IMR-90 (cell line): ENCODE measurements at regions not wholly inside any gene's neighbourhood (a gene's known extent, or its start where the extent isn't known, plus 50 kb on each side); places are given as distances from the start of the nearest gene placed in this dataset.

Source experiments
- CEBPB ChIP-seq: IDR thresholded peaks from 2 replicates; pipeline ENCODE4 v1.6.1; 2012; ENCODE audit warnings: low read depth, low read length, improper control_type of control experiment
- FOS ChIP-seq: fragments of 150-350 bp; IDR thresholded peaks from 2 replicates; pipeline ENCODE4 v1.6.1; 2016; ENCODE audit warnings: low read depth, low read length
- MAFK ChIP-seq: IDR thresholded peaks from 2 replicates; pipeline ENCODE4 v1.6.1; 2012; ENCODE audit warnings: low read depth, low read length, improper control_type of control experiment
- MAZ ChIP-seq: IDR thresholded peaks from 2 replicates; pipeline ENCODE4 v1.6.1; 2012; ENCODE audit warnings: low read depth, mild to moderate bottlenecking, low read length, improper control_type of control experiment, moderate library complexity, borderline replicate concordance
- MXI1 ChIP-seq: IDR thresholded peaks from 2 replicates; pipeline ENCODE4 v1.6.1; 2012; ENCODE audit warnings: low read depth, mild to moderate bottlenecking, low read length, moderate library complexity, borderline replicate concordance
- POLR2A ChIP-seq: IDR thresholded peaks from 2 replicates; pipeline ENCODE4 v1.6.1; 2012; ENCODE audit warnings: mild to moderate bottlenecking, low read depth, low read length
- TF ChIP-seq, protein P1 (sequence below): conservative IDR thresholded peaks from 2 replicates; pipeline ENCODE4 v1.5.1; 2012; ENCODE audit warnings: mild to moderate bottlenecking, low read depth, low read length, improper control_type of control experiment
- TF ChIP-seq, protein P2 (sequence below): fragments of 150-350 bp; IDR thresholded peaks from 2 replicates; pipeline ENCODE4 v1.6.1; 2016; ENCODE audit warnings: low read depth, mild to moderate bottlenecking, low read length, moderate library complexity, borderline replicate concordance

DNA sequence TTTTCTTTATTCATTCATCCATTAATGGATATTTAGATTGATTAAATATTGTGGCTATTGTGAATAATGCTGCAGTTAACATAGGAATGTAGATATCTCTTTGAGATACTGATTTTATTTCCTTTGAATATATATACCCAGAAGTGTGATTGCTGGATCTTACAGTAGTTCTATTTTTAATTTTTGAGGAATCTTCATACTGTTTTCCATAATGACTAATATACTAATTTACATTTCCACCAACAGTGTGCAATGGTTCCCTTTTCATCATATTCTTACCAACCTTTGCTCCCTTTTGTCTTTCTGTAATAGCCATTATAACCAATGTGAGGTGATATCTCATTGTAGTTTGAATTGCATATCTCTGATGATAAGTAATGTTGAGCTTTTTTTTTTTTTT is 106.3 kb downstream of the OTOL1 start:
- TF ChIP-seq, protein P1, sequence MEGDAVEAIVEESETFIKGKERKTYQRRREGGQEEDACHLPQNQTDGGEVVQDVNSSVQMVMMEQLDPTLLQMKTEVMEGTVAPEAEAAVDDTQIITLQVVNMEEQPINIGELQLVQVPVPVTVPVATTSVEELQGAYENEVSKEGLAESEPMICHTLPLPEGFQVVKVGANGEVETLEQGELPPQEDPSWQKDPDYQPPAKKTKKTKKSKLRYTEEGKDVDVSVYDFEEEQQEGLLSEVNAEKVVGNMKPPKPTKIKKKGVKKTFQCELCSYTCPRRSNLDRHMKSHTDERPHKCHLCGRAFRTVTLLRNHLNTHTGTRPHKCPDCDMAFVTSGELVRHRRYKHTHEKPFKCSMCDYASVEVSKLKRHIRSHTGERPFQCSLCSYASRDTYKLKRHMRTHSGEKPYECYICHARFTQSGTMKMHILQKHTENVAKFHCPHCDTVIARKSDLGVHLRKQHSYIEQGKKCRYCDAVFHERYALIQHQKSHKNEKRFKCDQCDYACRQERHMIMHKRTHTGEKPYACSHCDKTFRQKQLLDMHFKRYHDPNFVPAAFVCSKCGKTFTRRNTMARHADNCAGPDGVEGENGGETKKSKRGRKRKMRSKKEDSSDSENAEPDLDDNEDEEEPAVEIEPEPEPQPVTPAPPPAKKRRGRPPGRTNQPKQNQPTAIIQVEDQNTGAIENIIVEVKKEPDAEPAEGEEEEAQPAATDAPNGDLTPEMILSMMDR = no peak
- no peak for TF ChIP-seq POLR2A
- no peak for TF ChIP-seq MXI1
- no peak for TF ChIP-seq CEBPB
- TF ChIP-seq MAZ = no peak
- TF ChIP-seq FOS = no peak
- no peak for TF ChIP-seq MAFK
- TF ChIP-seq, protein P2, sequence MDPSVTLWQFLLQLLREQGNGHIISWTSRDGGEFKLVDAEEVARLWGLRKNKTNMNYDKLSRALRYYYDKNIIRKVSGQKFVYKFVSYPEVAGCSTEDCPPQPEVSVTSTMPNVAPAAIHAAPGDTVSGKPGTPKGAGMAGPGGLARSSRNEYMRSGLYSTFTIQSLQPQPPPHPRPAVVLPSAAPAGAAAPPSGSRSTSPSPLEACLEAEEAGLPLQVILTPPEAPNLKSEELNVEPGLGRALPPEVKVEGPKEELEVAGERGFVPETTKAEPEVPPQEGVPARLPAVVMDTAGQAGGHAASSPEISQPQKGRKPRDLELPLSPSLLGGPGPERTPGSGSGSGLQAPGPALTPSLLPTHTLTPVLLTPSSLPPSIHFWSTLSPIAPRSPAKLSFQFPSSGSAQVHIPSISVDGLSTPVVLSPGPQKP = no peak
